ENCODE measurements at regions not wholly inside any gene's neighbourhood (a gene's known extent, or its start where the extent isn't known, plus 50 kb on each side); places are given as distances from the start of the nearest gene placed in this dataset.

- DNase-seq (ENCODE audit: low spot score): no peak
Measured at GRCh38 chr11:31903225-31904074, 92.3 kb upstream of the PAX6 start.

GRCh38 chr11:31902706-31903105 is 91.6 kb upstream of the PAX6 start:
- no peak for DNase-seq (ENCODE audit: low spot score)

GRCh38 chr11:31895926-31896325 is 84.8 kb upstream of the PAX6 start:
- no peak for DNase-seq (ENCODE audit: low spot score)

GRCh38 chr11:31887180-31887579 is 76.1 kb upstream of the PAX6 start:
- no peak for DNase-seq (ENCODE audit: low spot score)

- no peak for DNase-seq (ENCODE audit: low spot score)
Measured at GRCh38 chr11:31884080-31884479, 73.0 kb upstream of the PAX6 start.

GRCh38 chr11:31883435-31883834 is 72.3 kb upstream of the PAX6 start:
- no peak for DNase-seq (ENCODE audit: low spot score)

- no peak for DNase-seq (ENCODE audit: low spot score)
Measured at GRCh38 chr11:31882951-31883392, 71.8 kb upstream of the PAX6 start.

GRCh38 chr11:31881825-31882224 is 70.7 kb upstream of the PAX6 start:
- no peak for DNase-seq (ENCODE audit: low spot score)

- DNase-seq (ENCODE audit: low spot score): no peak
Measured at GRCh38 chr11:31879681-31880080, 68.6 kb upstream of the PAX6 start.

GRCh38 chr11:31877863-31878262 is 66.7 kb upstream of the PAX6 start:
- no peak for DNase-seq (ENCODE audit: low spot score)

- no peak for DNase-seq (ENCODE audit: low spot score)
Measured at GRCh38 chr11:31877083-31877482, 66.0 kb upstream of the PAX6 start.

- no peak for DNase-seq (ENCODE audit: low spot score)
Measured at GRCh38 chr11:31875866-31876560, 64.9 kb upstream of the PAX6 start.

GRCh38 chr11:31874631-31875191 is 63.6 kb upstream of the PAX6 start:
- no peak for DNase-seq (ENCODE audit: low spot score)

- DNase-seq (ENCODE audit: low spot score): no peak
Measured at GRCh38 chr11:31873124-31873523, 62.0 kb upstream of the PAX6 start.

- DNase-seq (ENCODE audit: low spot score): no peak
Measured at GRCh38 chr11:31872076-31872443, 60.9 kb upstream of the PAX6 start.

- DNase-seq (ENCODE audit: low spot score): no peak
Measured at GRCh38 chr11:31871310-31872075, 60.4 kb upstream of the PAX6 start.

- DNase-seq (ENCODE audit: low spot score): peak; percentile 45
Measured at GRCh38 chr11:31870609-31871309, 59.6 kb upstream of the PAX6 start.

GRCh38 chr11:31869986-31870385 is 58.9 kb upstream of the PAX6 start:
- DNase-seq (ENCODE audit: low spot score): no peak

- no peak for DNase-seq (ENCODE audit: low spot score)
Measured at GRCh38 chr11:31865606-31866300, 54.6 kb upstream of the PAX6 start.

- no peak for DNase-seq (ENCODE audit: low spot score)
Measured at GRCh38 chr11:31863170-31863832, 52.2 kb upstream of the PAX6 start.

GRCh38 chr11:31861011-31861410 is 49.9 kb upstream of the PAX6 start:
- no peak for DNase-seq (ENCODE audit: low spot score)

All from pons (tissue), 1 donor.